SK-N-SH treated with all-trans-retinoic acid at 6 μM for 48 hours (cell line): ENCODE measurements at regions not wholly inside any gene's neighbourhood (a gene's known extent, or its start where the extent isn't known, plus 50 kb on each side); places are given as distances from the start of the nearest gene placed in this dataset.

ENCODE experiments used
- ATAC-seq: fragments of 200-7000 bp; cut with Tn5 transposase; 3 replicates; pipeline ENCODE4 v1.9.1; 2020; ENCODE audit warnings: mild to moderate bottlenecking, moderate library complexity
- BACH2 ChIP-seq: fragments of 250-450 bp; sonication (Bioruptor Pico); IDR thresholded peaks from 2 replicates; pipeline ENCODE4 v1.9.0; 2021; ENCODE audit warnings: mild to moderate bottlenecking, borderline replicate concordance
- CREB5 ChIP-seq: fragments of 250-450 bp; sonication (Bioruptor Pico); IDR thresholded peaks from 2 replicates; pipeline ENCODE4 v1.5.1; 2020; ENCODE audit warnings: low read depth, mild to moderate bottlenecking, moderate library complexity
- CSDC2 ChIP-seq: fragments of 250-450 bp; sonication (Bioruptor Pico); IDR thresholded peaks from 2 replicates; pipeline ENCODE4 v1.5.0; 2020; ENCODE audit warnings: mild to moderate bottlenecking, moderate library complexity
- CSRNP3 ChIP-seq: fragments of 250-450 bp; sonication (Bioruptor Pico); IDR thresholded peaks from 2 replicates; pipeline ENCODE4 v1.5.1; 2021; ENCODE audit warnings: mild to moderate bottlenecking, moderate library complexity
- GLIS3 ChIP-seq: fragments of 250-450 bp; sonication (Bioruptor Pico); IDR thresholded peaks from 2 replicates; pipeline ENCODE4 v1.5.0; 2020; ENCODE audit warnings: mild to moderate bottlenecking, moderate library complexity
- OSR1 ChIP-seq: fragments of 250-450 bp; sonication (Bioruptor Pico); IDR thresholded peaks from 2 replicates; pipeline ENCODE4 v1.8.0; 2022; ENCODE audit warnings: moderate library complexity, mild to moderate bottlenecking, inconsistent platforms
- PATZ1 ChIP-seq: fragments of 250-450 bp; sonication (Bioruptor Pico); IDR thresholded peaks from 2 replicates; pipeline ENCODE4 v1.8.0; 2020; ENCODE audit warnings: mild to moderate bottlenecking, moderate library complexity, borderline replicate concordance
- POU6F1 ChIP-seq: fragments of 250-450 bp; sonication (Bioruptor Pico); IDR thresholded peaks from 2 replicates; pipeline ENCODE4 v1.8.0; 2021; ENCODE audit warnings: low read depth, mild to moderate bottlenecking, moderate library complexity, borderline replicate concordance
- PPARA ChIP-seq: fragments of 250-450 bp; sonication (Bioruptor Pico); IDR thresholded peaks from 2 replicates; pipeline ENCODE4 v1.5.0; 2020; ENCODE audit warnings: mild to moderate bottlenecking, borderline replicate concordance
- RARB ChIP-seq: fragments of 250-450 bp; sonication (Bioruptor Pico); IDR thresholded peaks from 2 replicates; pipeline ENCODE4 v1.8.0; 2021; ENCODE audit warnings: mild to moderate bottlenecking, moderate library complexity
- SNAI2 ChIP-seq: fragments of 250-450 bp; sonication (Bioruptor Pico); IDR thresholded peaks from 2 replicates; pipeline ENCODE4 v1.5.0; 2020; ENCODE audit warnings: mild to moderate bottlenecking, moderate library complexity
- TSHZ2 ChIP-seq: fragments of 250-450 bp; sonication (Bioruptor Pico); IDR thresholded peaks from 2 replicates; pipeline ENCODE4 v1.5.0; 2020; ENCODE audit warnings: mild to moderate bottlenecking, moderate library complexity
- ZFP30 ChIP-seq: fragments of 450-650 bp; formaldehyde crosslinking; IDR thresholded peaks from 2 replicates; pipeline ENCODE4 v1.5.0; 2022; ENCODE audit warnings: mild to moderate bottlenecking, moderate library complexity
- ZNF565 ChIP-seq: fragments of 450-650 bp; formaldehyde crosslinking; conservative IDR thresholded peaks from 2 replicates; pipeline ENCODE4 v1.5.0; 2020; ENCODE audit warnings: low read depth, mild to moderate bottlenecking, moderate library complexity
- ZNF70 ChIP-seq: fragments of 450-650 bp; formaldehyde crosslinking; IDR thresholded peaks from 2 replicates; pipeline ENCODE4 v1.5.0; 2020; ENCODE audit warnings: mild to moderate bottlenecking, moderate library complexity
- ZNF8 ChIP-seq: fragments of 450-650 bp; formaldehyde crosslinking; IDR thresholded peaks from 2 replicates; pipeline ENCODE4 v1.5.0; 2020; ENCODE audit warnings: mild to moderate bottlenecking, moderate library complexity

- no peak for TF ChIP-seq TSHZ2 (CRISPR knock-in tag)
- TF ChIP-seq SNAI2 (CRISPR knock-in tag): no peak
- no peak for TF ChIP-seq ZNF70 (CRISPR knock-in tag)
- no peak for TF ChIP-seq CSDC2 (CRISPR knock-in tag)
- TF ChIP-seq, all 23 proteins: peak for 0
These were observed 202.1 kb downstream of the SNX18 start (continued) for GRCh38 chr5:54719384-54720283.

GRCh38 chr5:54718656-54719055, 201.1 kb downstream of the SNX18 start:
- TF ChIP-seq SNAI2 (CRISPR knock-in tag): no peak
- TF ChIP-seq CREB5 (CRISPR knock-in tag): no peak
- TF ChIP-seq OSR1: no peak
- no peak for TF ChIP-seq RARB (CRISPR knock-in tag)
- TF ChIP-seq GLIS3 (CRISPR knock-in tag): no peak
- TF ChIP-seq BACH2: no peak
- TF ChIP-seq PPARA (CRISPR knock-in tag): no peak
- no peak for TF ChIP-seq CSRNP3 (CRISPR knock-in tag)
- TF ChIP-seq PATZ1 (CRISPR knock-in tag): no peak
- no peak for ATAC-seq

DNA sequence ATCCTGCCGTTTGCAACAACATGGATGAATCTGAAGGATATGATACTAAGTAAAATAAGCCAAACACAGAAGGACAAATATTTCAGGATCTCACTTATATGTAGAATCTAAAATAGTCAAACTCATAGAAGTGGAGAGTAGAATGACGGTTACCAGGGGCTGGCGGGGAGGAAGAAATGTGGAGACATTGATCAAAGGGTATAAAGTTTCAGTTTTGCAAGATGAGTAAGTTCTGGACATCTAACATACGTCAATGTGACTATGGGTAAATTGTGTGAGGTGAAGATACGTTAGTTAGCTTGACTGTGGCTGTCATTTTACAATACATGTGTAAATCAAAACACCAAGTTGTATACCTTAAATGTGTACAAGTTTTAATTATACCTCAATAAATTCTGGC, 200.3 kb downstream of the SNX18 start:
- ATAC-seq: no peak
- TF ChIP-seq CSDC2 (CRISPR knock-in tag): no peak
- no peak for TF ChIP-seq POU6F1 (CRISPR knock-in tag)
- no peak for TF ChIP-seq ZNF565 (CRISPR knock-in tag)
- no peak for TF ChIP-seq OSR1
- no peak for TF ChIP-seq RARB (CRISPR knock-in tag)
- no peak for TF ChIP-seq SNAI2 (CRISPR knock-in tag)
- TF ChIP-seq ZFP30: no peak
- TF ChIP-seq ZNF8: no peak
- TF ChIP-seq GLIS3 (CRISPR knock-in tag): no peak
- TF ChIP-seq CSRNP3 (CRISPR knock-in tag): no peak
